IMR-90 (cell line): ENCODE measurements at regions not wholly inside any gene's neighbourhood (a gene's known extent, or its start where the extent isn't known, plus 50 kb on each side); places are given as distances from the start of the nearest gene placed in this dataset.

Source experiments
- BHLHE40 ChIP-seq: fragments of 150-350 bp; IDR thresholded peaks from 2 replicates; pipeline ENCODE4 v1.6.1; 2016; ENCODE audit warnings: mild to moderate bottlenecking, low read depth, low read length
- CEBPB ChIP-seq: IDR thresholded peaks from 2 replicates; pipeline ENCODE4 v1.6.1; 2012; ENCODE audit warnings: low read depth, low read length, improper control_type of control experiment
- CHD1 ChIP-seq: IDR thresholded peaks from 2 replicates; pipeline ENCODE4 v1.6.1; 2012; ENCODE audit warnings: low read depth, low read length, improper control_type of control experiment
- CTCF ChIP-seq: conservative IDR thresholded peaks from 2 replicates; pipeline ENCODE4 v1.5.1; 2012; ENCODE audit warnings: mild to moderate bottlenecking, low read depth, low read length, improper control_type of control experiment
- ELK1 ChIP-seq: fragments of 150-350 bp; IDR thresholded peaks from 2 replicates; pipeline ENCODE4 v1.6.1; 2016; ENCODE audit warnings: low read depth, mild to moderate bottlenecking, low read length, moderate library complexity, borderline replicate concordance
- FOS ChIP-seq: fragments of 150-350 bp; IDR thresholded peaks from 2 replicates; pipeline ENCODE4 v1.6.1; 2016; ENCODE audit warnings: low read depth, low read length
- MAFK ChIP-seq: IDR thresholded peaks from 2 replicates; pipeline ENCODE4 v1.6.1; 2012; ENCODE audit warnings: low read depth, low read length, improper control_type of control experiment
- MAZ ChIP-seq: IDR thresholded peaks from 2 replicates; pipeline ENCODE4 v1.6.1; 2012; ENCODE audit warnings: low read depth, mild to moderate bottlenecking, low read length, improper control_type of control experiment, moderate library complexity, borderline replicate concordance
- MXI1 ChIP-seq: IDR thresholded peaks from 2 replicates; pipeline ENCODE4 v1.6.1; 2012; ENCODE audit warnings: low read depth, mild to moderate bottlenecking, low read length, moderate library complexity, borderline replicate concordance
- POLR2A ChIP-seq: IDR thresholded peaks from 2 replicates; pipeline ENCODE4 v1.6.1; 2012; ENCODE audit warnings: mild to moderate bottlenecking, low read depth, low read length
- RAD21 ChIP-seq: IDR thresholded peaks from 2 replicates; pipeline ENCODE4 v1.6.1; 2012; ENCODE audit warnings: low read length, improper control_type of control experiment
- RFX5 ChIP-seq: IDR thresholded peaks from 2 replicates; pipeline ENCODE4 v1.8.0; 2012; ENCODE audit warnings: low read depth, mild to moderate bottlenecking, low read length, moderate library complexity
- SMC3 ChIP-seq: fragments of 150-350 bp; IDR thresholded peaks from 2 replicates; pipeline ENCODE4 v1.6.1; 2016; ENCODE audit warnings: low read depth, mild to moderate bottlenecking, antibody characterized with exemption, low read length, moderate library complexity
- USF2 ChIP-seq: fragments of 150-350 bp; IDR thresholded peaks from 2 replicates; pipeline ENCODE4 v1.6.1; 2017; ENCODE audit warnings: mild to moderate bottlenecking, antibody characterized with exemption, low read length, low read depth

GRCh38 chr16:86959729-86960128 lies 357.5 kb downstream of the C16orf95 start:
- TF ChIP-seq CTCF (no peak), CHD1 (no peak), POLR2A (no peak), CEBPB (no peak), ELK1 (no peak), SMC3 (no peak), BHLHE40 (no peak), USF2 (no peak), RFX5 (no peak), MXI1 (no peak), RAD21 (no peak), FOS (no peak), MAZ (no peak), MAFK (no peak)
